ENCODE measurements at regions not wholly inside any gene's neighbourhood (a gene's known extent, or its start where the extent isn't known, plus 50 kb on each side); places are given as distances from the start of the nearest gene placed in this dataset.

GRCh38 chrX:117838581-117839331, 277.9 kb downstream of the KLHL13 start:
- TF ChIP-seq CTCF (IDR thresholded peaks at IDR 0.05) (no peak), POLR2A (IDR thresholded peaks at IDR 0.05) (no peak)
